Umbilical cord (tissue), 1 donor: ENCODE measurements at regions not wholly inside any gene's neighbourhood (a gene's known extent, or its start where the extent isn't known, plus 50 kb on each side); places are given as distances from the start of the nearest gene placed in this dataset.
"Not testable (repeated sequence)": the region's sequence is repeated elsewhere in the genome, so short reads cannot be mapped to it uniquely, and the experiment has no call there.

Source experiments
- DNase-seq: peaks from one replicate; pipeline ENCODE4 v3.0.0-alpha.2; 2015; ENCODE audit warnings: low spot score

- DNase-seq: no peak
These were observed 286.0 kb upstream of the B3GALT2 start for GRCh38 chr1:193472430-193472829.

DNA sequence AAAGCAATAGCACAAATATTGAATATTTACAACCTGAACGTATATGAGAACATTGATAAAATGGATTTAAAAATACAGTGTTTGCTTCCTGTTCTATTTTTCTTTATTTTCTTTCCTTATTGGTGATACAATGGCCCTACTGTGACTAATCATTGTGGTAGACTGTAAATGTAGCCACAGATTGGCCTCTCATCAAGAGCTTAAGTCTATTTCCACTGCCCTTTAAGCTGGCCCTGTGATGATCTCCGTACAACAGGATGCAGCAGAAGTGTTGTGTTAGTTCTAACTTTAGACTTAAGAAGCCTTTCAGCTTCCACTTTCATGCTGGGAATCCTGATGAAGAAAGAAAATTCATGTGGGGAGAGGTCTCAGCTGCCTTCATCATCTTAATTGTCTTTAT, 285.6 kb upstream of the B3GALT2 start:
- DNase-seq: no peak

GRCh38 chr1:193463326-193463932, 277.0 kb upstream of the B3GALT2 start:
- DNase-seq: no peak

- DNase-seq: peak; percentile 26
These were observed 276.4 kb upstream of the B3GALT2 start for GRCh38 chr1:193462629-193463320.

DNA sequence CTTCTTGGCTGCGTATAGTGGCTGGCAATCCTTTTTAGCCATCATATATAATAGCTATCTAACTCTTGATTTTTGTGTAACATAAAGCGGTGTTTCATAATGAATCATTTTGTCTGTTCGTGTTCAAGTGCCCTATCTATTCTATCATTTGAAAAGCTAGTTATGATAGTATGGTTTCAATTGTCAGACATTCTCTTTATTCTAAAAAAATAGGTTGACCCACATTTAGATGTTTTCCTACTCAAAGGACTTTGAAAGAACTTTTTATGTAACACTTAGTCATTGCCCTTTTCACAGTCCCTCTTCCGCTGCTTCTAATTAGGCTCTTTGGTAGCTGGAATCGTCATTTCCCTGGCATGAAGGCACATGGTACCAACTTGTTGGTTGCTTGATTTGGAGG, 272.2 kb upstream of the B3GALT2 start:
- DNase-seq: no peak

- DNase-seq: no peak
These were observed 271.3 kb upstream of the B3GALT2 start for GRCh38 chr1:193457676-193458075.

- peak; percentile 6 for DNase-seq
These were observed 270.4 kb upstream of the B3GALT2 start for GRCh38 chr1:193456811-193457280.

GRCh38 chr1:193451606-193452005, 265.2 kb upstream of the B3GALT2 start:
- DNase-seq: no peak

- DNase-seq: no peak
These were observed 264.6 kb upstream of the B3GALT2 start for GRCh38 chr1:193451001-193451400.

- no peak for DNase-seq
These were observed 262.5 kb upstream of the B3GALT2 start for GRCh38 chr1:193448682-193449461.

DNA sequence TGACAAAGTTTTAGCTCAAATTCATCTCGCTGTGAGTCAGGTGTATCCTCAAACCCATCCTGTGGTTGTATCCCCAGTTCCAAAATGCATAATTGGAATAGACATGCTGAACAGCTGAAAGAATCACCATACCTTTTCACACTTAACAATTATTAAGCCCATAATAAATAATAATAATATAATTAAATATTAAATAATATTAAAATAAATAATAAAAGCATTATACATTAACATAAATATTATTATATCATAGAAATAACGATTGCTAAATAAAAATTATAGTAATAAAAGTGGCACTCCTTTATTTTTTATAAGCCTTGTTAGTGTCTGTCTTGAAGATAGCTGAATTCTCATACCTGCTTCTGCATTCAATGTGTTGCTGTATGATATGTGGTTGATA, 257.5 kb upstream of the B3GALT2 start:
- no peak for DNase-seq

- no peak for DNase-seq
These were observed 252.4 kb upstream of the B3GALT2 start for GRCh38 chr1:193438771-193439170.

GRCh38 chr1:193438312-193438711, 251.9 kb upstream of the B3GALT2 start:
- no peak for DNase-seq

- no peak for DNase-seq
These were observed 251.4 kb upstream of the B3GALT2 start for GRCh38 chr1:193437785-193438184.

DNA sequence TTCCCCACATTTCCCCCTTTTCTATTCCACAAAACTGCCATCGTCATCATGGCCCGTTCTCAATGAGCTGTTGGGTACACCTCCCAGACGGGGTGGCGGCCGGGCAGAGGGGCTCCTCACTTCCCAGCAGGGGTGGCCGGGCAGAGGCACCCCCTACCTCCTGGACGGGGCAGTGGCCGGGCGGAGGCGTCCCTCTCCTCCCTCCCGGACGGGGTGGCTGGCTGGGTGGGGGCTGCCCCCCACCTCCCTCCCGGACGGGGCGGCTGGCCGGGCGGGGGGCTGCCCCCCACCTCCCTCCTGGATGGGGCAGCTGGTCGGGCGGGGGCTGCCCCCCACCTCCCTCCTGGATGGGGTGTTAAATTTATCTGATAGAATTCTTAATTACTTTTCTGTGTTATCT, 250.9 kb upstream of the B3GALT2 start:
- DNase-seq: not testable (repeated sequence)

GRCh38 chr1:193435781-193436180, 249.4 kb upstream of the B3GALT2 start:
- DNase-seq: no peak

DNA sequence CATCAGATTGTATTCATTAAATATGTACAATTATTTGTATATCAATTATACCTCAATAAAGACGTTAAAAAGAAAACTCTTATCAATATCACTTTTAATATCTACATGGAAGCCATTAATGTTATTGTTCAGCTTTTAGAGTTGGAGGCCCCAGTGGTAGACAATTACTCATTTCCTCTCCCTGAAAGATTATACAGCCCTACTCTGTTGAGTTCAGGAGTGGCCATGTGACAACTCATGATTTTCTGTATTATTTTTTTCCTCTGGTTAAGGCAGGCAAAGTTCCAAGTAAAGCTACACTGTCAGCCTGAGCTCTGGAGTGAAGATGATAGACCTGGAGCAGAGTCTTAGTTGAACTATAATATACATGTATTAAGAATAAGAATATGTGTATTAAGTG, 247.9 kb upstream of the B3GALT2 start:
- no peak for DNase-seq

GRCh38 chr1:193433599-193433998, 247.2 kb upstream of the B3GALT2 start:
- no peak for DNase-seq

DNA sequence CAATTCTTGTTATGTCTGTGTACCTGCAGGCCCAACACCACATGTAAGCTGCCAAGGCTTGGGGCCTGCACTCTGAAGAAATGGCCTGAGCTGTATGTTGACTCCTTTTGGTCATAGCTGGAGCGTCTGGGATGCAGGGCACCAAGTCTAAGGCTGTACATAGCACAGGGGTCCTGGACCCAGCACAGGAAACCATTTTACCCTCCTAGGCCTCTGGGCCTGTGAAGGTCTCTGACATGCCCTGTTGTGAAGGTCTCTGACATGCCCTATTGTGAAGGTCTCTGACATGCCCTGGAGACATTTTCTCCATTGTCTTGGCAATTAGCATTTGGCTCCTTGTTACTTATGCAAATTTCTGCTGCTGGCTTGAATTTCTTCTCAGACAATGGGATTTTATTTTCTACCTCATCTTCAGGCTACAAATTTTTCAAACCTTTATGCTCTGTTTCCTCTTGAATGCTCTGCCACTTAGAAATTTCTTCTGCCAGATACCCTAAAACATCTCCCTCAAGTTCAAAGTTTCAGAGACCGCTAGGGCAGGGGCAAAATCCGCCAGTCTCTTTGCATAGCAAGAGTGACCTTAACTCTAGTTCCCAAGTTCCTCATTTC, 246.7 kb upstream of the B3GALT2 start:
- DNase-seq: no peak

DNA sequence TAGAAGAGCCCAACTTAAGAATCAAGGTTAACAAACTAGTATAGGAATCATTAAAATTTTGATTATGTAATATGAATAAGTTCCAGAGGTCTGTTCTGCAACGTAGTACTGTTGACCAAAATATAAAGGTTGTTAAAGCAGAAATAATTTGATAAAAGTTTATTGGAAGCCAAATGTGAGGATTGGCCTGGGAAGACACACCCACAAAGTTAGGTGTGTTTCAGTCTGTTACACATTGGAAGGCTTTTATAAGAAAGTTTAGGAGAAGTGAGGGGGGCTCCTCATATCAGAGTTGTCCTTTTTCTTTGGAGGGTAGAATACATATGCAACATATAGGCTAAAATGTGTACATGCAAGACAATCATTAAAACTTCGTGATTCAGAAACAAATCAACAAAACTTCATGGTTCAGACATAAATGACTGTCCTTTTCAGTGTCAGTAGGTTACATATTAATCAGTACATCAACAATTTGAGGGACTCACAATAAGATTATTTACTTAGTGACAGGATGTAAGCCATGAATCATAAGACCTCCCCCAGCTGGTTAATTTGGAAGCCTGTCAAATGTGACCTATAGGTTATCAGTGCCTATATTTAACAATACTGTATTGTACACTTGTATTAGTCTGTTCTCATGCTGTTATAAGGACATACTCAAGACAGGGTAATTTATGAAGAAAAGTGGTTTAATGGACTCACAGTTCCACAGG, 245.0 kb upstream of the B3GALT2 start:
- no peak for DNase-seq

DNA sequence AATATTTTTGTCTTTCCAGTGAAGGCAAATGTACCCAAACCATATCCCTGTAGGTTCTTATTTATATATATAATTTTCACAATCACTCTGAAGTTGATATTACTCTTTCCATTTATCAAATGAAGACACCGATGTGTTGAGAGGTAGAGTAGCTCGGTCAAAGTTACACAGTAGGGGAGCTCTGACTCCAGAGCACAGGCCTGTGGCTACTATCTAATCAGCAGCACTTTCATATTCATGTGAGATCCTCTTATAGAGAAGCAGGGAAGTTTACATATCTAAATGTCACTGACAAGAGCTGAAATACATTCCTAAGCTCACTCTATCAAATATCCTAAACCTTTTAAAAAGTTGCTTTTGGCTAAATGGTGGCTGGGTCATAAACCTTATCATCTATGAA, 241.1 kb upstream of the B3GALT2 start:
- DNase-seq: no peak

DNA sequence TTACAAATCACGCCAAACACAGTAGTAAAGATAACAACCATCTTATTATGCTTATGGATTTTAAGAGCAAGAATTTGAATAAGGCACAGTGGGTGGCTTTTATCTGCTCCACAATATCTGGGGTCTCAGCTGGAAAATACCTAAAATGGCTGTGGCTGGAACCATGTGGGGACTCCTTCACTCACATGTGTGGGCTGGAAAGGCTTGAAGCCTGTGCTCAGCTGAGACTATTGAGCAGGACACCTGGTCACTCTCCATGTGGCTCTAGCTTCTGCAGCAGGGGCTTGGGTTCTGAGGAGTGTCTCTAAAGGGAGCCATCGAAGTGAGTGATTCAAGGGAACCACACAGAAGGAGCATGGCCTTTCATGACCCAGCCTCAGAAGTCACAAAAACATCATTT, 239.6 kb upstream of the B3GALT2 start:
- no peak for DNase-seq
